Right lobe of liver (tissue), 6 donors: ENCODE measurements at regions not wholly inside any gene's neighbourhood (a gene's known extent, or its start where the extent isn't known, plus 50 kb on each side); places are given as distances from the start of the nearest gene placed in this dataset.

ENCODE experiments used
- ATAC-seq, 4 donors: fragments of 200-7000 bp; cut with Tn5 transposase; one replicate each; pipeline ENCODE4 v1.9.1; 2020; ENCODE audit warnings: mild to moderate bottlenecking in 4 of 4, moderate library complexity in 4 of 4
- DNase-seq, 3 donors: peaks; one replicate each; pipeline ENCODE4 v3.0.0-alpha.2; 2020
- H3K27ac ChIP-seq, 3 donors: fragments of 200-600 bp; one replicate each; pipeline ENCODE4 v1.8.0; 2022
- H3K27me3 ChIP-seq, 2 donors: fragments of 200-600 bp; one replicate each; pipeline ENCODE4 v1.8.0; 2022
- H3K36me3 ChIP-seq, 4 donors: fragments of 200-600 bp; sonication (generic) in 1 of 4; one replicate each; pipeline versions ENCODE4 v1.5.1 to v1.8.0; 2017 to 2022; ENCODE audit warnings: control low read depth in 1 of 4
- H3K4me1 ChIP-seq, 4 donors: fragments of 200-600 bp; sonication (generic) in 1 of 4; one replicate each; pipeline versions ENCODE4 v1.5.1 to v1.8.0; 2017 to 2022; ENCODE audit warnings: control low read depth in 1 of 4
- H3K4me3 ChIP-seq, 3 donors: fragments of 200-600 bp; one replicate each; pipeline ENCODE4 v1.8.0; 2022
- H3K9me3 ChIP-seq, 4 donors: fragments of 200-600 bp; sonication (generic) in 1 of 4; one replicate each; pipeline versions ENCODE4 v1.5.1 to v1.8.0; 2017 to 2022; ENCODE audit warnings: control low read depth in 1 of 4
- POLR2A ChIP-seq: fragments of 450-650 bp; IDR thresholded peaks from one replicate; pipeline ENCODE4 v1.6.1; 2017; ENCODE audit warnings: antibody characterized with exemption, mild to moderate bottlenecking
- WGBS: methylation state at CpG from one replicate; pipeline ENCODE4 v1.1.6; 2018; ENCODE audit warnings: low coverage, low lambda C conversion rate; ENCODE audit not compliant: insufficient coverage; ENCODE audit errors: missing lambda C conversion rate; 5-methylcytosine and 5-hydroxymethylcytosine counted together
- intact Hi-C, 2 donors: fragments of 100-400 bp; cut with DNase I; formaldehyde crosslinking; loops; one replicate each; pipeline versions ENCODE4 v1.11.2 to v1.14.1; 2022
- TF ChIP-seq, protein P1 (sequence below), 4 donors: fragments of 200-600 bp in 3 of 4; fragments of 450-650 bp in 1 of 4; IDR thresholded peaks; one replicate each; pipeline versions ENCODE4 v1.5.1 to v1.8.0; 2016 to 2022; ENCODE audit warnings: antibody characterized with exemption in 4 of 4, mild to moderate bottlenecking in 2 of 4
- donor health status: DM: no; HTN: yes; CAD: no.
- donor health status: DM: no; HTN: no; CAD: no.
- donor health status: DM: no; HTN: no; CAD: no.
- donor health status: DM: no; HTN: yes; CAD: no.
- donor health status: DM: no; HTN: yes; CAD: no.

DNA sequence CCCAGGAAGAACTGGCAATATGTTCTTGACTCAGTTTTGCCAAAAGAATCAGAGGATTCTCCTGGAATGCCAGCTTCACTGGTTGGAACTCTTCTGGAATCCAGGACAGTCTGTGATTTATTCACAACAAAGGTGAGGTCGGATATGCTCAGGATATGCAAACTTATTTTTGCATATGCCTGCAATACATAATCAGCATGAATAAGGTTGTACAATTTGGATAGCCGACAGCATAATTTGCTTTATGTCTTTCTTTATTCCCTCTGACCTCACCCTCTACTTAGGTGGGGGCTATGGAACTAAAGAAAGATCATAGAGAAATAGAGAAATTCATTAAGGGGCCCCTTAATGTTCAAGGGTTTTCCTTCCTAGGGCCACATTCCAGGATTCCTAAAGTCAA lies 57.6 kb upstream of the AKR1E2 start:
- intact Hi-C loops: loop anchor here in 1 of 2 donors (10.0 kb wide), 1 partner anchor 1524 kb away; no protein-coding TSS in a partner anchor
- WGBS: 50% methylated on average over 2 of the region's 2 CpGs
- TF ChIP-seq POLR2A: no peak
- TF ChIP-seq, protein P1, sequence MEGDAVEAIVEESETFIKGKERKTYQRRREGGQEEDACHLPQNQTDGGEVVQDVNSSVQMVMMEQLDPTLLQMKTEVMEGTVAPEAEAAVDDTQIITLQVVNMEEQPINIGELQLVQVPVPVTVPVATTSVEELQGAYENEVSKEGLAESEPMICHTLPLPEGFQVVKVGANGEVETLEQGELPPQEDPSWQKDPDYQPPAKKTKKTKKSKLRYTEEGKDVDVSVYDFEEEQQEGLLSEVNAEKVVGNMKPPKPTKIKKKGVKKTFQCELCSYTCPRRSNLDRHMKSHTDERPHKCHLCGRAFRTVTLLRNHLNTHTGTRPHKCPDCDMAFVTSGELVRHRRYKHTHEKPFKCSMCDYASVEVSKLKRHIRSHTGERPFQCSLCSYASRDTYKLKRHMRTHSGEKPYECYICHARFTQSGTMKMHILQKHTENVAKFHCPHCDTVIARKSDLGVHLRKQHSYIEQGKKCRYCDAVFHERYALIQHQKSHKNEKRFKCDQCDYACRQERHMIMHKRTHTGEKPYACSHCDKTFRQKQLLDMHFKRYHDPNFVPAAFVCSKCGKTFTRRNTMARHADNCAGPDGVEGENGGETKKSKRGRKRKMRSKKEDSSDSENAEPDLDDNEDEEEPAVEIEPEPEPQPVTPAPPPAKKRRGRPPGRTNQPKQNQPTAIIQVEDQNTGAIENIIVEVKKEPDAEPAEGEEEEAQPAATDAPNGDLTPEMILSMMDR (IDR thresholded peaks at IDR 0.05): no peak
- ATAC-seq (no peak), DNase-seq (no peak)
- Histone ChIP-seq H3K27me3 (peaks cover 0 to 5% of the 10 kb centered on the region in 2 donors), H3K4me1 (no peaks in the 10 kb centered on the region), H3K9me3 (no peaks in the 10 kb centered on the region), H3K27ac (no peak overlapping the region), H3K36me3 (no peaks in the 10 kb centered on the region), H3K4me3 (no peak overlapping the region)

DNA sequence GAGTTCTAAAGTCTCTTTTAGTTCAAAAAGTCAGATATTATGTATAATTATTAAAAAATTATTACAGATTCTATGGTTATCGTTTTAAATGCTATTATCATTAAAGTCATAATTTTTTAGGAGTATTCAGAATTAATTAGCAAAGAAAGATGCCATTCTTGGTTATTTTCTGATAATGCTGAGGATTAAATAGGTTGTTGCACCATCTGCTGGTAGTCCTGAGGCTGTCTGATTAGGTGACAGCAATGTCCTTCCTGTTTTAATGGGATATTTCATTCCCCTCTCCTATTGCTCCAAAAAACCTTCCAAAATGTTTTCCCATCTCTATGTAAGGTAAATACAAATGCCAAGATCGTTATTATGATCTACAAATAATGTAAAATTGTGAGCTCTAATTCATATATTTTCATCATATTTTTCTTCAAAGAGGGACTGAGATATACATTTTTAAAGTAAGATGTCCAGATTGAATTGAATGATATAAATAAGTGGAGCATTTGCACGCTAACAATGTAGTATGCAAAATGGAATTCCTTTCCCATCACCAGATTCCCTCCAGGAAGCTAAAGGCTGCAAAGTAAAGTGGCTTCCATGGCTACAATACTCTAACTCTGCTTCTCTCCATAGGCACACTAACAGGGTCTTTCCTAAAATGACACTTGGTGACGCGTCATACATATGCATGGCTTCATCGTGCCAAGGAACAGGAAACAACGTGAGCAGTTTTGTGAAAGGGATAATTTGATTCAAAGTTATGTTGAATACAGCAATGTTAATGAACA lies 58.8 kb upstream of the AKR1E2 start:
- intact Hi-C loops: loop anchor here in 1 of 2 donors (10.0 kb wide), 1 partner anchor 1522 kb away; no protein-coding TSS in a partner anchor
- ATAC-seq (peak; percentile 62 to 70 (median 62)), DNase-seq (no peak)
- H3K4me1 ChIP-seq: no peaks in the 10 kb centered on the region
- TF ChIP-seq POLR2A: no peak
- TF ChIP-seq, protein P1 (IDR thresholded peaks at IDR 0.05): peak; percentile 69 to 76 (median 73)
- peaks cover 0 to 1% of the 10 kb centered on the region in 2 donors for H3K27me3 ChIP-seq
- no peaks in the 10 kb centered on the region for H3K36me3 ChIP-seq
- no peak overlapping the region for H3K27ac ChIP-seq
- no peak overlapping the region for H3K4me3 ChIP-seq
- 32% methylated on average over 7 of the region's 7 CpGs for WGBS
- H3K9me3 ChIP-seq: no peaks in the 10 kb centered on the region

DNA sequence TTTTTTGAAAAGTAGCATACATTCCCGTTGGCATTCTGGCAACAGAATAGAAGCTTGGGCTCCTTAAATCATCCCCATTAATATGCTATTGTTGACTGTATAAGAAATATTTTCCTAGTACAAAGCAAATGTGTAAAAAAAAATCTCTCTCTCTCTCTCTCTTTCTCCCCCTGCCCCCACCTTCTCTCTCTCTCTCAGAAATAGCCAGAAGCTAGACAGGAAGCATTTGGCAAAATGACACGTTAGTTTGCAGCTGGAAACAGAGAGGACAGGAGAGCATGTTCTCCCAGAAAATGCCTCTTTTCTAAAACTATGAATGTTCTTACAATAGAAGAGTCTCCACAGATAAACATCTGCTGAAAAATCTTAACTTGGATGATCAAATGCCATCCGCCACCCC lies 59.6 kb upstream of the AKR1E2 start:
- Histone ChIP-seq H3K27me3 (no peaks in the 10 kb centered on the region), H3K27ac (no peak overlapping the region), H3K36me3 (no peaks in the 10 kb centered on the region), H3K4me1 (no peaks in the 10 kb centered on the region), H3K9me3 (no peaks in the 10 kb centered on the region), H3K4me3 (no peak overlapping the region)
- WGBS: 54% methylated on average over 3 of the region's 3 CpGs
- intact Hi-C loops: loop anchor here in 1 of 2 donors (10.0 kb wide), 1 partner anchor 1522 kb away; no protein-coding TSS in a partner anchor
- TF ChIP-seq POLR2A: no peak
- TF ChIP-seq, protein P1 (IDR thresholded peaks at IDR 0.05): no peak
- ATAC-seq (no peak), DNase-seq (no peak)

DNA sequence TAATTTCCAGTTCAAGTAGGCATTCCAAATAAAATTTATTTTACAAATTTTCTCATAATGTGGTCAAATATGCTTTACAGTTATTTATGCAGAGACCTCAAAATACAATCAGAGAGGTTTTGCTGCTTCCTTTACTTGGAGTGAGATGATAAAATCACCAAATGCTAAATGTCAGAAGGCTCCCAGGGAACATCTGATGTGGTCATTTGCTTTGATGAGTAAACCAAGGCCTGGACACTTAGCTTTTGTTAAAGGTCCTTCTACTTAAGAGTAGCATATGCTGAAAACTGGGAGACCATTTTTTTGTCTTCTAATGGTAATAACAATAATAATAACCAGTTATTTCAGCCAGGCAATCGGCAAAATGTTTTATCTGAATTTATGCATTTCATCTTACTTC lies 60.6 kb upstream of the AKR1E2 start:
- WGBS: 58% methylated on average over 1 of the region's 1 CpG
- Histone ChIP-seq H3K27me3 (no peaks in the 10 kb centered on the region), H3K4me3 (no peak overlapping the region), H3K9me3 (no peaks in the 10 kb centered on the region), H3K36me3 (no peaks in the 10 kb centered on the region), H3K4me1 (no peaks in the 10 kb centered on the region), H3K27ac (no peak overlapping the region)
- DNase-seq: no peak
- TF ChIP-seq, protein P1 (IDR thresholded peaks at IDR 0.05): no peak
- TF ChIP-seq POLR2A: no peak
- no peak for ATAC-seq
- intact Hi-C loops: loop anchor here in 1 of 2 donors (10.0 kb wide), 1 partner anchor 1521 kb away; no protein-coding TSS in a partner anchor
